ENCODE measurements at regions not wholly inside any gene's neighbourhood (a gene's known extent, or its start where the extent isn't known, plus 50 kb on each side); places are given as distances from the start of the nearest gene placed in this dataset.

DNA sequence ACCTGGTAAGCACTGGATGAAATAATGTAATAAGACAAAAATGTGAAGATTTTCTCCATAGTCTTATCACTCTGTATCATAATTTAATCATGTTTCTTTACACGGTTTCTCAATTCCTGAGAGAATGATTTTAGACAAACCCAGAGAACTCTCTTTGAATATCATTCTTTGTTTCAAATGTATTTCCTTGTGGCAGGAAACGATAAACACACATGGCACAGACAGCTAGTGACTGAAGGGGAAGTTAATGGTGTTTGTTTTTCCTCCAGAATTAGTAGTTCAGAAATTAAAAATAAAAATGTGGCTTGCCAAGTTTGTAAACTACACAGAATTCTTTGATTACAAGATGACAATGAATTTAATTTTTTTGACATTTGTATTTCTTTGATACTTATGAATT is 163.7 kb upstream of the PRPS1L1 start:
- ChIA-PET CTCF (no interaction called here), POLR2A (ENCODE audit: unreplicated experiment) (no interaction called here)
- Histone ChIP-seq H3K9me1 (ENCODE audit: insufficient read depth, low read length) (no peaks in the 10 kb centered on the region), H2BK120ac (ENCODE audit: low read depth, low read length) (no peak overlapping the region), H3K4me2 (ENCODE audit: low read depth, low read length) (no peak overlapping the region), H4K20me1 (ENCODE audit: insufficient read depth, low read length) (no peaks in the 10 kb centered on the region), H4K91ac (ENCODE audit: insufficient read depth, low read depth, low read length) (no peak overlapping the region), H4K8ac (ENCODE audit: low read depth in 2 of 2, low read length in 2 of 2) (no peak overlapping the region), H3K56ac (ENCODE audit: extremely low read depth, insufficient read depth, low read length) (no peak overlapping the region), H3K4ac (ENCODE audit: low read depth, low read length) (no peak overlapping the region), H3K4me1 (ENCODE audit: control insufficient read depth, insufficient read depth, low read length) (no peaks in the 10 kb centered on the region), H3K9ac (ENCODE audit: low read depth, low read length) (no peak overlapping the region), H3K9me3 (ENCODE audit: control insufficient read depth, insufficient read depth, low read length) (no peaks in the 10 kb centered on the region), H4K5ac (ENCODE audit: low read depth, low read length) (no peak overlapping the region), H3K27me3 (ENCODE audit: control insufficient read depth, insufficient read depth, low read length) (no peaks in the 10 kb centered on the region), H3K18ac (ENCODE audit: low read depth, low read length) (no peak overlapping the region), H2AK9ac (replicated peaks; ENCODE audit: low read depth, low read length, poor library complexity) (no peak overlapping the region), H2BK5ac (ENCODE audit: low read depth, low read length, poor library complexity, severe bottlenecking) (no peak overlapping the region), H3K4me3 (ENCODE audit: insufficient read depth, low read depth, low read length) (no peak overlapping the region), H3K79me1 (ENCODE audit: low read depth in 1 of 2, low read length in 2 of 2) (no peaks in the 10 kb centered on the region), H2BK20ac (ENCODE audit: low read depth, low read length) (no peak overlapping the region), H2AFZ (replicated peaks; ENCODE audit: low read length, poor library complexity) (no peak overlapping the region), H3K27ac (ENCODE audit: insufficient read depth, low read length) (no peak overlapping the region), H2BK15ac (ENCODE audit: low read depth, low read length) (no peak overlapping the region), H3K36me3 (ENCODE audit: control insufficient read depth, insufficient read depth, low read length) (no peaks in the 10 kb centered on the region), H3K14ac (replicated peaks; ENCODE audit: low read depth, low read length) (no peak overlapping the region), H3K23ac (ENCODE audit: low read depth, low read length) (no peak overlapping the region), H2AK5ac (ENCODE audit: low read depth, low read length) (no peak overlapping the region)
- no peak for TF ChIP-seq POLR2A (IDR thresholded peaks at IDR 0.05; ENCODE audit: low read depth, low read length)
- no peak for TF ChIP-seq NFE2L2 (IDR thresholded peaks at IDR 0.05; ENCODE audit: low read depth, low read length)
- TF ChIP-seq RAD21 (IDR thresholded peaks at IDR 0.05; ENCODE audit: low read length): no peak
- TF ChIP-seq, protein P1, sequence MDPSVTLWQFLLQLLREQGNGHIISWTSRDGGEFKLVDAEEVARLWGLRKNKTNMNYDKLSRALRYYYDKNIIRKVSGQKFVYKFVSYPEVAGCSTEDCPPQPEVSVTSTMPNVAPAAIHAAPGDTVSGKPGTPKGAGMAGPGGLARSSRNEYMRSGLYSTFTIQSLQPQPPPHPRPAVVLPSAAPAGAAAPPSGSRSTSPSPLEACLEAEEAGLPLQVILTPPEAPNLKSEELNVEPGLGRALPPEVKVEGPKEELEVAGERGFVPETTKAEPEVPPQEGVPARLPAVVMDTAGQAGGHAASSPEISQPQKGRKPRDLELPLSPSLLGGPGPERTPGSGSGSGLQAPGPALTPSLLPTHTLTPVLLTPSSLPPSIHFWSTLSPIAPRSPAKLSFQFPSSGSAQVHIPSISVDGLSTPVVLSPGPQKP (IDR thresholded peaks at IDR 0.05; ENCODE audit: borderline replicate concordance, low read depth, low read length): no peak
- TF ChIP-seq RCOR1 (IDR thresholded peaks at IDR 0.05; ENCODE audit: insufficient replicate concordance, low read length): no peak
- no peak for TF ChIP-seq MAZ (IDR thresholded peaks at IDR 0.05; ENCODE audit: borderline replicate concordance, low read depth, low read length)
- TF ChIP-seq FOS (IDR thresholded peaks at IDR 0.05; ENCODE audit: low read depth, low read length): no peak
- TF ChIP-seq MAFK (IDR thresholded peaks at IDR 0.05; ENCODE audit: low read depth, low read length): no peak
- no peak for TF ChIP-seq RFX5 (IDR thresholded peaks at IDR 0.05; ENCODE audit: low read depth, low read length)
- no peak for TF ChIP-seq BHLHE40 (IDR thresholded peaks at IDR 0.05; ENCODE audit: low read depth, low read length)
- TF ChIP-seq, protein P2, sequence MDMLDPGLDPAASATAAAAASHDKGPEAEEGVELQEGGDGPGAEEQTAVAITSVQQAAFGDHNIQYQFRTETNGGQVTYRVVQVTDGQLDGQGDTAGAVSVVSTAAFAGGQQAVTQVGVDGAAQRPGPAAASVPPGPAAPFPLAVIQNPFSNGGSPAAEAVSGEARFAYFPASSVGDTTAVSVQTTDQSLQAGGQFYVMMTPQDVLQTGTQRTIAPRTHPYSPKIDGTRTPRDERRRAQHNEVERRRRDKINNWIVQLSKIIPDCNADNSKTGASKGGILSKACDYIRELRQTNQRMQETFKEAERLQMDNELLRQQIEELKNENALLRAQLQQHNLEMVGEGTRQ (IDR thresholded peaks at IDR 0.05; ENCODE audit: low read depth, low read length): no peak
- no CpG with 5 or more reads among the region's 2 CpGs for WGBS, 2 experiments (ENCODE audit: extremely low coverage in 2 of 2, insufficient read length in 1 of 2)
- in situ Hi-C loops (cut with MboI; ENCODE audit: low sequenced_read_pairs): no loop called here
- intact Hi-C loops (cut with micrococcal nuclease): no loop called here
- no TSS peak for BruUV-seq (replicated peaks)
- dilution Hi-C loops (cut with HindIII; ENCODE audit: low sequenced_read_pairs, unreplicated experiment): no loop called here
- DNase-seq: no peak
- no peak for ATAC-seq (ENCODE audit: low read depth)

All from IMR-90 (cell line).